B cell (primary cell): ENCODE measurements at regions not wholly inside any gene's neighbourhood (a gene's known extent, or its start where the extent isn't known, plus 50 kb on each side); places are given as distances from the start of the nearest gene placed in this dataset.

Experiments
- ATAC-seq: fragments of 200-7000 bp; cut with Tn5 transposase; one replicate; pipeline ENCODE4 v1.10.0; 2021; ENCODE audit warnings: low read depth, mild to moderate bottlenecking, moderate number of reproducible peaks, moderate library complexity
- CTCF ChIA-PET: fragments of 350-600 bp; sonication (Branson Sonifier 250); formaldehyde crosslinking; loops from one replicate; lab custom pipeline; 2021; ENCODE audit warnings: antibody characterized with exemption, inconsistent platforms; lab: Charles Lee
- POLR2A ChIA-PET: fragments of 350-600 bp; sonication (Branson Sonifier 250); formaldehyde crosslinking; loops from one replicate; lab custom pipeline; 2021; ENCODE audit warnings: antibody characterized with exemption; lab: Charles Lee
- DNase-seq: peaks from one replicate; pipeline ENCODE4 v3.0.0; 2013
- H2AFZ ChIP-seq: 2 replicates; pipeline ENCODE4 v1.6.1; 2012; ENCODE audit warnings: mild to moderate bottlenecking, low read depth, low read length; ENCODE audit not compliant: insufficient read depth, poor library complexity, severe bottlenecking
- H3K27ac ChIP-seq, 2 donors: 1 replicate in 1 of 2; 2 replicates in 1 of 2; pipeline ENCODE4 v1.5.1; 2012 to 2013; ENCODE audit warnings: low read length in 2 of 2, mild to moderate bottlenecking in 2 of 2, moderate library complexity in 1 of 2
- H3K27me3 ChIP-seq, 4 experiments: fragments of 200-600 bp in 1 of 4; sonication (generic) in 1 of 4; replicated peaks in 1 of 4; 1 replicate in 2 of 4; 2 replicates in 2 of 4; pipeline versions ENCODE4 v1.6.1 to v1.7.0; 2013 to 2016; ENCODE audit warnings: low read length in 3 of 4, mild to moderate bottlenecking in 2 of 4, mixed read lengths in 1 of 4, moderate library complexity in 1 of 4; ENCODE audit not compliant: insufficient read depth in 4 of 4, control insufficient read depth in 3 of 4; ENCODE audit errors: control extremely low read depth in 1 of 4
- H3K36me3 ChIP-seq, 2 experiments: replicated peaks in 1 of 2; 1 replicate in 1 of 2; 2 replicates in 1 of 2; pipeline versions ENCODE4 v1.6.1 to v1.7.1; 2013; ENCODE audit warnings: low read length in 1 of 2; ENCODE audit not compliant: insufficient read depth in 2 of 2, control insufficient read depth in 1 of 2; ENCODE audit errors: control extremely low read depth in 1 of 2, extremely low read depth in 1 of 2
- H3K4me1 ChIP-seq, 2 donors: fragments of 200-600 bp in 1 of 2; sonication (generic) in 1 of 2; 1 replicate in 1 of 2; 2 replicates in 1 of 2; pipeline versions ENCODE4 v1.5.1 to v1.6.1; 2013 to 2017; ENCODE audit warnings: low read length in 2 of 2; ENCODE audit not compliant: control insufficient read depth in 2 of 2, insufficient read depth in 2 of 2
- H3K4me2 ChIP-seq: replicated peaks from 2 replicates; pipeline ENCODE3; 2012; ENCODE audit warnings: mild to moderate bottlenecking, low read depth, low read length; ENCODE audit not compliant: poor library complexity, severe bottlenecking
- H3K4me3 ChIP-seq, 5 experiments: fragments of 200-600 bp in 1 of 5; sonication (generic) in 1 of 5; 1 replicate in 3 of 5; 2 replicates in 2 of 5; pipeline versions ENCODE4 v1.5.1 to v1.7.0; 2011 to 2016; ENCODE audit warnings: low read length in 4 of 5, mild to moderate bottlenecking in 4 of 5, low read depth in 2 of 5, control low read depth in 1 of 5, moderate library complexity in 1 of 5; ENCODE audit not compliant: insufficient read depth in 1 of 5; ENCODE audit errors: control extremely low read depth in 1 of 5, extremely low read depth in 1 of 5
- H3K79me2 ChIP-seq: fragments of 200-600 bp; sonication (generic); one replicate; pipeline ENCODE4 v1.6.0; 2016; ENCODE audit warnings: low read length; ENCODE audit not compliant: control insufficient read depth, insufficient read depth
- H3K9ac ChIP-seq: fragments of 200-600 bp; sonication (generic); 2 replicates; pipeline ENCODE4 v1.6.1; 2017; ENCODE audit warnings: mild to moderate bottlenecking, low read length, moderate library complexity
- H3K9me3 ChIP-seq, 3 donors: one replicate each; pipeline versions ENCODE4 v1.6.1 to v1.7.1; 2013; ENCODE audit warnings: low read length in 2 of 3; ENCODE audit not compliant: control insufficient read depth in 2 of 3, insufficient read depth in 1 of 3; ENCODE audit errors: control extremely low read depth in 1 of 3
- H4K20me1 ChIP-seq: 2 replicates; pipeline ENCODE4 v1.6.0; 2012; ENCODE audit warnings: mild to moderate bottlenecking, low read length; ENCODE audit not compliant: insufficient read depth, control insufficient read depth, poor library complexity, severe bottlenecking
- H3K27ac Mint-ChIP-seq: one replicate; pipeline ENCODE4 v1.8.0; 2021; ENCODE audit warnings: mixed read lengths
- H3K27me3 Mint-ChIP-seq: one replicate; pipeline ENCODE4 v1.8.0; 2021; ENCODE audit warnings: mixed read lengths
- H3K4me1 Mint-ChIP-seq: one replicate; pipeline ENCODE4 v1.8.0; 2021; ENCODE audit warnings: mixed read lengths
- H3K4me3 Mint-ChIP-seq: one replicate; pipeline ENCODE4 v1.8.0; 2021; ENCODE audit warnings: mixed read lengths
- H3K9me3 Mint-ChIP-seq: one replicate; pipeline ENCODE4 v1.8.0; 2022; ENCODE audit warnings: mixed read lengths; ENCODE audit not compliant: insufficient read depth
- CTCF ChIP-seq: fragments of 200-600 bp; IDR thresholded peaks from one replicate; pipeline ENCODE4 v1.8.0; 2022; ENCODE audit warnings: antibody characterized with exemption, mild to moderate bottlenecking
- EZH2 ChIP-seq: IDR thresholded peaks from 2 replicates; pipeline ENCODE4 v1.6.1; 2012; ENCODE audit warnings: borderline replicate concordance, low read depth, mild to moderate bottlenecking, moderate library complexity, low read length; ENCODE audit not compliant: insufficient read depth, poor library complexity, severe bottlenecking
- WGBS: methylation state at CpG from one replicate; pipeline ENCODE4 v1.1.5; 2013; ENCODE audit warnings: missing lambda C conversion rate; ENCODE audit not compliant: insufficient coverage; 5-methylcytosine and 5-hydroxymethylcytosine counted together
- intact Hi-C: fragments of 100-400 bp; cut with micrococcal nuclease; formaldehyde crosslinking; loops from one replicate; pipeline ENCODE4 v1.10.0; 2022

- DNase-seq (no peak), ATAC-seq (no peak)
- H3K27me3 Mint-ChIP-seq: peaks cover 33% of the 10 kb centered on the region
- Histone ChIP-seq H3K4me2 (no peak overlapping the region), H3K4me3 (no peak overlapping the region), H2AFZ (no peak overlapping the region), H3K9me3 (no peaks in the 10 kb centered on the region), H3K27ac (no peak overlapping the region), H3K36me3 (no peaks in the 10 kb centered on the region), H3K9ac (no peak overlapping the region), H3K27me3 (peaks cover 0 to 19% (median 4%) of the 10 kb centered on the region in 4 experiments), H3K79me2 (no peaks in the 10 kb centered on the region), H4K20me1 (no peaks in the 10 kb centered on the region), H3K4me1 (no peaks in the 10 kb centered on the region)
- H3K4me3 Mint-ChIP-seq: no peak overlapping the region
- 85% methylated on average over 4 of the region's 10 CpGs for WGBS
- TF ChIP-seq EZH2: no peak
- TF ChIP-seq CTCF: no peak
- intact Hi-C loops: no loop called here
- ChIA-PET CTCF (no interaction called here), POLR2A (no interaction called here)
- H3K27ac Mint-ChIP-seq: no peak overlapping the region
- no peaks in the 10 kb centered on the region for H3K4me1 Mint-ChIP-seq
- H3K9me3 Mint-ChIP-seq: no peaks in the 10 kb centered on the region
Observed at GRCh38 chr9:99359336-99359735, 137.3 kb downstream of the SEC61B start.

GRCh38 chr9:99360026-99360425 is 137.9 kb downstream of the SEC61B start:
- POLR2A ChIA-PET: no interaction called here
- no peak for TF ChIP-seq CTCF
- no peak for TF ChIP-seq EZH2
- CTCF ChIA-PET: no interaction called here
- H3K9ac ChIP-seq: no peak overlapping the region
- intact Hi-C loops: no loop called here
- no peak for ATAC-seq
- WGBS: 64% methylated on average over 1 of the region's 2 CpGs
- H3K4me3 ChIP-seq: no peak overlapping the region
- H3K9me3 Mint-ChIP-seq: no peaks in the 10 kb centered on the region
- no peaks in the 10 kb centered on the region for H3K4me1 Mint-ChIP-seq
- H3K27ac Mint-ChIP-seq: no peak overlapping the region
- no peak overlapping the region for H2AFZ ChIP-seq
- no peak overlapping the region for H3K4me2 ChIP-seq
- no peaks in the 10 kb centered on the region for H3K9me3 ChIP-seq
- no peaks in the 10 kb centered on the region for H3K36me3 ChIP-seq
- H3K27ac ChIP-seq: no peak overlapping the region
- DNase-seq: no peak
- H3K27me3 ChIP-seq: peaks cover 0 to 19% (median 4%) of the 10 kb centered on the region in 4 experiments
- H3K4me1 ChIP-seq: no peaks in the 10 kb centered on the region
- no peaks in the 10 kb centered on the region for H4K20me1 ChIP-seq
- no peak overlapping the region for H3K4me3 Mint-ChIP-seq
- H3K79me2 ChIP-seq: no peaks in the 10 kb centered on the region
- peaks cover 37% of the 10 kb centered on the region for H3K27me3 Mint-ChIP-seq
